ENCODE measurements at regions not wholly inside any gene's neighbourhood (a gene's known extent, or its start where the extent isn't known, plus 50 kb on each side); places are given as distances from the start of the nearest gene placed in this dataset.

DNA sequence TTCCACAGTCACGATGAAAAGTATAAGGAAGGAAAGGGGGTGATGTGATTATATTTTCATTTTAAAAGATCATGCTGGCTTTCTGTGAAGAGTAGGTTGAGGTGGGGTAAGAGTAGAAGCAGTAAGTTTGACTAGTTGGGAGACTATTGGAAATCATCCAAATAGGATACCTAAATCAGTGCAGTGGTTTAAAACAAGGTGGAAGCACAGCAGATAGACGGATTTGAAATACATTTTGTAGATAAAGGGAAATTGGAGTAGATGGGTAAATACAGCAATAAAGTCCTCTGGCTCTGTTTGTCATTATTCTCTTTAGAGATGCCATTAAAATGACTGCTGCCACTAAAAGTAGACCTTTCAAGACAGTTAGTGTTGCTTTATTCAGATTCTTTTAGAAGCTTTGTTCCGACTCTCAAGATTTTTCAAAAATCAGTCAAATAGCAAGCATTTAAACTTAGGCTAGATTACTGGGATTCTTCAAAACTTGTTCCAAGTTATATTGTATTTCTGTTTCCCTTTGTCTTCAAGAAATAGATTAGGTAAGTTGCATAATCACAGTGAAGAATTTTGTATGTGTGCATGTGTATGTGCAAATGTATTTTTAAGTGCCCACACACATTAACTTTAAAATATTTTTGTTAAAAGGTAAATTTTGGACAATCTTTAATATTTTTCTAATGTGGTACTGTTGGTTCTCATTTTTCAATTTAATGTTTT, 61.7 kb upstream of the DTNA start:
- TF ChIP-seq CTCF (conservative IDR thresholded peaks at IDR 0.05) (no peak), ZFX (IDR thresholded peaks at IDR 0.05) (no peak)

Data from C4-2B (cell line).